Smooth muscle cell (in vitro differentiated cells): ENCODE measurements at regions not wholly inside any gene's neighbourhood (a gene's known extent, or its start where the extent isn't known, plus 50 kb on each side); places are given as distances from the start of the nearest gene placed in this dataset.

Source experiments
- DNase-seq: peaks from one replicate; lab custom pipeline; 2025; ENCODE audit not compliant: unreplicated experiment; lab: John Stamatoyannopoulos, UW
- H2AFZ ChIP-seq: fragments of 200-600 bp; sonication (generic); 2 replicates; pipeline ENCODE4 v1.6.0; 2016; ENCODE audit warnings: antibody characterized with exemption, low read depth, mild to moderate bottlenecking
- H3F3A ChIP-seq: fragments of 200-600 bp; sonication (generic); 2 replicates; pipeline ENCODE4 v1.6.0; 2017; ENCODE audit warnings: antibody characterized with exemption, low read depth
- H3K27ac ChIP-seq: fragments of 200-600 bp; sonication (generic); 2 replicates; pipeline ENCODE4 v1.5.1; 2016; ENCODE audit warnings: low read depth, mild to moderate bottlenecking
- H3K27me3 ChIP-seq: fragments of 200-600 bp; sonication (generic); 2 replicates; pipeline ENCODE4 v1.6.1; 2016; ENCODE audit warnings: low read depth, mild to moderate bottlenecking
- H3K36me3 ChIP-seq: fragments of 200-600 bp; sonication (generic); 2 replicates; pipeline ENCODE4 v1.5.1; 2016; ENCODE audit warnings: low read depth
- H3K4me1 ChIP-seq: fragments of 200-600 bp; sonication (generic); 2 replicates; pipeline ENCODE4 v1.5.1; 2016; ENCODE audit warnings: low read depth
- H3K4me2 ChIP-seq: fragments of 200-600 bp; sonication (generic); 2 replicates; pipeline ENCODE4 v1.6.0; 2016; ENCODE audit warnings: mild to moderate bottlenecking
- H3K4me3 ChIP-seq: fragments of 200-600 bp; sonication (generic); 2 replicates; pipeline ENCODE4 v1.5.1; 2016; ENCODE audit warnings: mild to moderate bottlenecking
- H3K79me2 ChIP-seq: fragments of 200-600 bp; sonication (generic); 2 replicates; pipeline ENCODE4 v1.6.0; 2016; ENCODE audit warnings: low read depth, mild to moderate bottlenecking
- H3K9ac ChIP-seq: fragments of 200-600 bp; sonication (generic); 2 replicates; pipeline ENCODE4 v1.6.0; 2016; ENCODE audit warnings: low read depth
- H3K9me3 ChIP-seq: fragments of 200-600 bp; sonication (generic); replicated peaks from 2 replicates; pipeline ENCODE4 v1.5.1; 2016; ENCODE audit warnings: low read depth
- H4K20me1 ChIP-seq: fragments of 200-600 bp; sonication (generic); 2 replicates; pipeline ENCODE4 v1.6.0; 2016; ENCODE audit warnings: low read depth
- WGBS: methylation state at CpG from one replicate; pipeline ENCODE4 v1.1.7; 2016; ENCODE audit warnings: low lambda C conversion rate; 5-methylcytosine and 5-hydroxymethylcytosine counted together
- TF ChIP-seq, protein P1 (sequence below): fragments of 200-600 bp; sonication (generic); IDR thresholded peaks from 2 replicates; pipeline ENCODE4 v1.5.1; 2017; ENCODE audit warnings: borderline replicate concordance, mild to moderate bottlenecking, antibody characterized with exemption; ENCODE audit not compliant: insufficient read depth, poor library complexity, severe bottlenecking

DNA sequence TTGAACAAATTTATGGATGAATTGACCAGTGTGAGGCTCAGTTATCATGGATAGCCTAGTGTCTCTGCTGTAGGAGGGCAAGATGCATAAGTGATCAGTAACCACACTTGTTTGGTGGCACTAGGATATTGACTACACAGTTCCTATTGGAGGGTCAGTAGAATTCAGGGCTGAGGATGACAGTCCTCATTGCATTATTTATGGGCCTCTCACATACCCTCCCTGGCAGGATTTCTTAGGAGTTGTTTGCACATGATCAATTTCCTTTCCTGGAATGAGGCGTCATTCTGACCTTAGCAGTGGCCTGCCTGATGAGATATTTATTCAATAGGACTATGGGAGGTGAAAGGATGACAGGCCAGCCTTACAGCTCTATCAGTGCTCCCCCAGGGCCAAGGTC is 125.1 kb upstream of the AGBL1 start:
- peaks cover 13% of the 10 kb centered on the region for H3K27me3 ChIP-seq
- H3K4me1 ChIP-seq: no peaks in the 10 kb centered on the region
- WGBS: 91% methylated on average over 1 of the region's 1 CpG
- TF ChIP-seq, protein P1, sequence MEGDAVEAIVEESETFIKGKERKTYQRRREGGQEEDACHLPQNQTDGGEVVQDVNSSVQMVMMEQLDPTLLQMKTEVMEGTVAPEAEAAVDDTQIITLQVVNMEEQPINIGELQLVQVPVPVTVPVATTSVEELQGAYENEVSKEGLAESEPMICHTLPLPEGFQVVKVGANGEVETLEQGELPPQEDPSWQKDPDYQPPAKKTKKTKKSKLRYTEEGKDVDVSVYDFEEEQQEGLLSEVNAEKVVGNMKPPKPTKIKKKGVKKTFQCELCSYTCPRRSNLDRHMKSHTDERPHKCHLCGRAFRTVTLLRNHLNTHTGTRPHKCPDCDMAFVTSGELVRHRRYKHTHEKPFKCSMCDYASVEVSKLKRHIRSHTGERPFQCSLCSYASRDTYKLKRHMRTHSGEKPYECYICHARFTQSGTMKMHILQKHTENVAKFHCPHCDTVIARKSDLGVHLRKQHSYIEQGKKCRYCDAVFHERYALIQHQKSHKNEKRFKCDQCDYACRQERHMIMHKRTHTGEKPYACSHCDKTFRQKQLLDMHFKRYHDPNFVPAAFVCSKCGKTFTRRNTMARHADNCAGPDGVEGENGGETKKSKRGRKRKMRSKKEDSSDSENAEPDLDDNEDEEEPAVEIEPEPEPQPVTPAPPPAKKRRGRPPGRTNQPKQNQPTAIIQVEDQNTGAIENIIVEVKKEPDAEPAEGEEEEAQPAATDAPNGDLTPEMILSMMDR: no peak
- H3K9ac ChIP-seq: no peak overlapping the region
- H3K79me2 ChIP-seq: no peaks in the 10 kb centered on the region
- H3K4me3 ChIP-seq: no peak overlapping the region
- H3F3A ChIP-seq: peaks cover 7% of the 10 kb centered on the region
- no peaks in the 10 kb centered on the region for H3K9me3 ChIP-seq
- no peak overlapping the region for H2AFZ ChIP-seq
- H3K36me3 ChIP-seq: no peaks in the 10 kb centered on the region
- no peak for DNase-seq
- no peak overlapping the region for H3K4me2 ChIP-seq
- no peak overlapping the region for H3K27ac ChIP-seq
- H4K20me1 ChIP-seq: no peaks in the 10 kb centered on the region

DNA sequence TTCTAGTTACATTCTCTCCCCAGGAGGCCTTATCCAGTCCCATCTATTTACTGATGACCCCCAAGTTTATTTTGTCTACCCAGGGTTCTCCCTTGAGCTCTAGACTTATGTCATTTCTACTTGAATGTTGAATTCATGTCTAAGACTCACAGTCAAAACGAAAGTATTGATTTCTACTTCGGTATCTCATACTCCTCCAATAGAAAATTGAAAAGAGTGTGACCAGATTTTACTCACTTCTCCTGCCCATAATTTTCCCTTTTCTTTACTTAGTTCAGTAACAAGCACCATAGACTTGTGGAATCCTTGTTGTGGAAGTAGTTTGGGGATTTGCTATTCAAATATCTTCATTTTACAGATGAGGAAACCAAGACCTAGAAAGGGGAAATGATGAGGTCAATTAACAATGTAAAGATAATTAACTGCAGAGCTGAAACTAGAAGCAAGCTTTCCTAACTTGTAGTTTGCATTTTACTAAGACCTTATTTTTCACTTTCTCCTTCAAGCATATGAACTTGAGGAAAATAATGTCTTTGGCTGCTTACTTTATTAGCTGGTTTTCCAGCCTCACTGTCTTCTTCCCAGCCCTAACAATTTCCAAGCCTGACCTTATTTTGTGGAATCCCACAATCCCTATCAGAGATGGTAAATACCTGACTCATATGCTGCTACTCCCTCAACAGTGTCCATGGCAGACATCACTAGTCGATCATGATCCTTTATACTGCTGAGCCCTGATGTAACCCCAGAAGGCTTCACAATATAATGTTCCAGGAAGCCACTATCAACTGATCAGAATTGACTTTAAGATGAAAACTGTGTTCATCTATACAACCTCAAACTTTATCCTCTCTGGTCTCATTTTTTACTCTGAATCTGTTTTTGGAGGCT is 123.9 kb upstream of the AGBL1 start:
- Histone ChIP-seq H3K79me2 (no peaks in the 10 kb centered on the region), H2AFZ (no peak overlapping the region), H3K27ac (peak overlapping the region; percentile 24), H3K4me1 (no peaks in the 10 kb centered on the region), H3K9me3 (no peaks in the 10 kb centered on the region), H3K4me3 (no peak overlapping the region), H4K20me1 (no peaks in the 10 kb centered on the region), H3F3A (peaks cover 7% of the 10 kb centered on the region), H3K9ac (no peak overlapping the region), H3K36me3 (no peaks in the 10 kb centered on the region), H3K27me3 (peaks cover 3% of the 10 kb centered on the region), H3K4me2 (no peak overlapping the region)
- TF ChIP-seq, protein P1: no peak
- DNase-seq: no peak
- WGBS: 88% methylated on average over 3 of the region's 3 CpGs

DNA sequence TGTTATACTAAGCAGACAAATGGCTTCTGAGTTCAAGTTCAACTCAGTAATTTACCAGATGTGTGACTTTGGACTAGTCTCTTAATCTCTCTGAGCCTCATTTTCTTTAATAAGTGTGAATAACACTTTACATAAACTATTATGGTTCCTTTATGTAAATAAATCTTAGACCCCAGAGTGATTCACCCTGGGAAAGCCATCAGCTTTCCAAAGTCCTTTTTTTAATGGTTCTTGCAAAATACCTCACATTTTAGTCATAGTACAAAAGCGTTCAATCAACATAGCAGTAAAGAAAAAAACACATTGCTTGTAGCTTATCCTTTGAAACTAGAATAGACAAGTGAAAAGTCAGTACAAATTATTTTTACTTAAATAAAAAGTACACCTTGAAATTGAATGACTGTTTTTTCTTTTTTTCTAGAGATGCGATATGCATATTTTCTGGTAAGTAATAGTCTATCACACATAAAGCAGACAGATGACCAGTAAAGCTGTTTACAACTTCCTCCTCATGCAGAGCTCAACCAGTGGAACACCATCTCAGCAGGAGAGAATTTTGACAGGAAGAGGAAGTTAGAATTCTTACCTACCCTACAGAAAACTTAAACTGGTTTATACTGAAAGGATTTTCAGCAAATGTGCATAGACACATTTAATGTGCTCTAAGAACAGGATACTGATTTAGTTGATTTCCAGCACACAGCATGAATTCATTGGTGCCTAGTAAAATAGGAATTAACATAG is 123.0 kb upstream of the AGBL1 start:
- Histone ChIP-seq H3K4me3 (no peak overlapping the region), H3F3A (peaks cover 7% of the 10 kb centered on the region), H3K79me2 (no peaks in the 10 kb centered on the region), H3K4me2 (no peak overlapping the region), H4K20me1 (no peaks in the 10 kb centered on the region), H3K36me3 (no peaks in the 10 kb centered on the region), H3K4me1 (no peaks in the 10 kb centered on the region), H3K27me3 (no peaks in the 10 kb centered on the region), H2AFZ (no peak overlapping the region), H3K9ac (no peak overlapping the region), H3K27ac (peak overlapping the region; percentile 24), H3K9me3 (no peaks in the 10 kb centered on the region)
- TF ChIP-seq, protein P1: no peak
- 44% methylated on average over 2 of the region's 2 CpGs for WGBS
- no peak for DNase-seq
